ENCODE measurements at regions not wholly inside any gene's neighbourhood (a gene's known extent, or its start where the extent isn't known, plus 50 kb on each side); places are given as distances from the start of the nearest gene placed in this dataset.

GRCh38 chr2:240350696-240351087 lies 84.8 kb upstream of the GPC1 start:
- TF ChIP-seq CTCF (IDR thresholded peaks at IDR 0.05) (no peak), EP300 (IDR thresholded peaks at IDR 0.05) (no peak)

All from suprapubic skin (tissue), 3 donors.